Activated CD8-positive, alpha-beta T cell treated with anti-CD3 and anti-CD28 coated beads for 36 hours (primary cell): ENCODE measurements at regions not wholly inside any gene's neighbourhood (a gene's known extent, or its start where the extent isn't known, plus 50 kb on each side); places are given as distances from the start of the nearest gene placed in this dataset.
"Not testable (repeated sequence)": the region's sequence is repeated elsewhere in the genome, so short reads cannot be mapped to it uniquely, and the experiment has no call there.

ENCODE experiments used
- ATAC-seq: fragments of 200-7000 bp; cut with Tn5 transposase; one replicate; pipeline ENCODE4 v1.10.0; 2021; ENCODE audit warnings: mild to moderate bottlenecking, moderate library complexity
- CTCF ChIA-PET: fragments of 350-600 bp; sonication (Branson Sonifier 250); formaldehyde crosslinking; loops from one replicate; lab custom pipeline; 2021; ENCODE audit warnings: antibody characterized with exemption; lab: Charles Lee
- POLR2A ChIA-PET: fragments of 350-600 bp; sonication (Branson Sonifier 250); formaldehyde crosslinking; loops from one replicate; lab custom pipeline; 2021; ENCODE audit warnings: antibody characterized with exemption; lab: Charles Lee
- DNase-seq: peaks from one replicate; pipeline ENCODE4 v3.0.0-alpha.2; 2020
- H3K27ac Mint-ChIP-seq: one replicate; pipeline ENCODE4 v1.8.0; 2021; ENCODE audit warnings: mild to moderate bottlenecking, mixed read lengths
- H3K27me3 Mint-ChIP-seq: one replicate; pipeline ENCODE4 v1.8.0; 2021; ENCODE audit warnings: mixed read lengths
- H3K36me3 Mint-ChIP-seq: one replicate; pipeline ENCODE4 v1.8.0; 2021; ENCODE audit warnings: low read depth, mixed read lengths
- H3K4me1 Mint-ChIP-seq: one replicate; pipeline ENCODE4 v1.8.0; 2021; ENCODE audit warnings: low read depth, mixed read lengths
- H3K4me3 Mint-ChIP-seq: one replicate; pipeline ENCODE4 v1.8.0; 2021; ENCODE audit warnings: mild to moderate bottlenecking, moderate library complexity, mixed read lengths
- H3K9me3 Mint-ChIP-seq: one replicate; pipeline ENCODE4 v1.8.0; 2021; ENCODE audit warnings: mixed read lengths
- intact Hi-C: fragments of 100-400 bp; cut with micrococcal nuclease; formaldehyde crosslinking; loops from one replicate; pipeline ENCODE4 v1.10.0; 2022
- TF ChIP-seq, protein P1 (sequence below): fragments of 200-600 bp; IDR thresholded peaks from one replicate; pipeline ENCODE4 v1.8.0; 2022; ENCODE audit warnings: antibody characterized with exemption, mild to moderate bottlenecking

DNA sequence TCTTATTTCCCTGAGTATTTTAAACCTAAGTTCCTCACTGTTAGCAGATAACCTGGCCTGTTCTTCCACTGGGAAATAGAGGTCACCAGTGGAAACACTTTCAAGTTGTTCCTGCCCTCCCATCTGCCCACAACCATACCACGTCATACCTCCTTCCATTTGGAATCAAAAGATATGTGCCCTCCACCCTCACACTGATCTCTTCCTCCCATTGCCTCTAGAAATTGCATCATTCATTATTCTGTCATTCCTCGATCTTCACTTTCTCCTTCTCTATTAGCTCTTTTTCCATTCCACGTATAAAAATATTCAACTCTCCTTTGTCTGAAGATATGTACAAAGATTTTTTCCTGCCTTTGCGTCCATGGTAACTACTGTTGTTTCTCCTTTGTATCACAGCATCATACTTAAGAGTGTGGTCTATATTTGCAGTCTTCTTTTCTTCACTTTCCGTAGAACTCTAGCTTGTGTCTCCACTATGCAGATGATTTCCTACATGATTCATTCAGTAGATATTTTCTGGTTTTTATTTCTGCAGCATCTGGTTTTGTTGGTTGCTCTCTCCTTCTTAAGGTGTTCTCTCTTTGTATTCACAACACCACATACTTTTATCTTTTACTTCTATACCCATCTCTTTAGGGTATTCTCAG is 312.3 kb downstream of the REEP3 start:
- DNase-seq (no peak), ATAC-seq (no peak)
- Mint-ChIP-seq H3K36me3 (no peaks in the 10 kb centered on the region), H3K9me3 (no peaks in the 10 kb centered on the region), H3K4me3 (no peak overlapping the region), H3K27ac (no peak overlapping the region), H3K4me1 (no peaks in the 10 kb centered on the region), H3K27me3 (peaks cover 10% of the 10 kb centered on the region)
- ChIA-PET POLR2A (no interaction called here), CTCF (no interaction called here)
- TF ChIP-seq, protein P1, sequence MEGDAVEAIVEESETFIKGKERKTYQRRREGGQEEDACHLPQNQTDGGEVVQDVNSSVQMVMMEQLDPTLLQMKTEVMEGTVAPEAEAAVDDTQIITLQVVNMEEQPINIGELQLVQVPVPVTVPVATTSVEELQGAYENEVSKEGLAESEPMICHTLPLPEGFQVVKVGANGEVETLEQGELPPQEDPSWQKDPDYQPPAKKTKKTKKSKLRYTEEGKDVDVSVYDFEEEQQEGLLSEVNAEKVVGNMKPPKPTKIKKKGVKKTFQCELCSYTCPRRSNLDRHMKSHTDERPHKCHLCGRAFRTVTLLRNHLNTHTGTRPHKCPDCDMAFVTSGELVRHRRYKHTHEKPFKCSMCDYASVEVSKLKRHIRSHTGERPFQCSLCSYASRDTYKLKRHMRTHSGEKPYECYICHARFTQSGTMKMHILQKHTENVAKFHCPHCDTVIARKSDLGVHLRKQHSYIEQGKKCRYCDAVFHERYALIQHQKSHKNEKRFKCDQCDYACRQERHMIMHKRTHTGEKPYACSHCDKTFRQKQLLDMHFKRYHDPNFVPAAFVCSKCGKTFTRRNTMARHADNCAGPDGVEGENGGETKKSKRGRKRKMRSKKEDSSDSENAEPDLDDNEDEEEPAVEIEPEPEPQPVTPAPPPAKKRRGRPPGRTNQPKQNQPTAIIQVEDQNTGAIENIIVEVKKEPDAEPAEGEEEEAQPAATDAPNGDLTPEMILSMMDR, result no peak
- intact Hi-C loops, result no loop called here

DNA sequence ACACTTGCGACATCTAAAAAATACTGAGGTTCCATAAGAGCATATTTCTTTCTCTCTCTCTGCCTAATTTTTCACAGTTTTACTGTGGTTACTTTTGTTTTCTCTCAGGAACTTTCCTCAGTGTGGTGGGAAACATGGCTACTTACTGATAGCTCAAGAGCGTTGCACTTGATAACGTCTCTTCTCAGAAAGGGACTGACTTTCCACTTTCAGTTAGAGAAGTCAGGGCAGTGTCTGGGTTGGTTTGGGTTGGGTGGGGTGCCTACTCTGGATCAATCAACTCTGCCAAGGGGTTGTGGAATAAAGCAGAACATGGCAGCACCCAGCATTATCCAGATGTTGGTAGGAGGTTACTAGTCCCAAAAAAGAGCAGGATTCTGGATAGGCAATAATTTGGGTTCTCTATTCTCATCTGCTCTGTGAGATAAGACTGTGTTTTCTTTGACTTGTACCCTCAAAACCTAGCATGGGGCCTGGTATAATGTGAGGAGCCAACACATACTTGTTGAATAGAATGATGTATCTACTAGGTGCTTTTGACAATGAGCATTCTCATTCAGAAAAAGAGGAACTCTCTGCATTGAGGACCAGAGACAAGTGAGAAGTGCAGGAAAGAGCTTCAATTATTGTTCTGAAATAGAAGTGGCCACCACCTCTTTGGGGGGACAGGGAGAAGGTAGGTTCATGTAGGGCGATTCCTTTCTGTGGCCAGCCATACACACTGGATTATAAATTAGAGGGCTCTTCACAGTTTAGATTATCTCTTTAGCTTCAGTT is 315.7 kb downstream of the REEP3 start:
- Mint-ChIP-seq H3K27me3 (peaks cover 10% of the 10 kb centered on the region), H3K9me3 (no peaks in the 10 kb centered on the region), H3K4me1 (no peaks in the 10 kb centered on the region), H3K36me3 (no peaks in the 10 kb centered on the region), H3K27ac (no peak overlapping the region), H3K4me3 (no peak overlapping the region)
- intact Hi-C loops, result no loop called here
- ChIA-PET CTCF (no interaction called here), POLR2A (no interaction called here)
- TF ChIP-seq, protein P1, result no peak
- DNase-seq (no peak), ATAC-seq (no peak)

DNA sequence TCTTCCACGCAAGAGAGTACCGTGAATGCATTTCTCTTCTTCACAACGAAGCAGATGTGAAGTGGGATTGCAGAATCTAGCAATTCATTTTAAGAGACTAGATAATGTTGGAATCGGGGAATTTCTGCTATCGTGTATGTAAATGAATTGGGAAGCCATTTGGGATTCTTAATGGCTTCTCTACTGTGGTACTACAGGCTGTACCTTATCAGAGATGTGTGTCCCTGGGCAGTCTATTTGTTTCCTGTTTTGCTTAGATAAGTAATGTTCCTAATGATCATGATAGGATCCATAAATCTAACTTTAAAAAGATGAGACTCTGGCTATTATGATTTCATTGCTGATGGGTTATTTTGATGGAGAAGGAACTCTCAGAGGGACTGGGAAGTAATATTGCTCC is 320.6 kb downstream of the REEP3 start:
- Mint-ChIP-seq H3K9me3 (no peaks in the 10 kb centered on the region), H3K36me3 (no peaks in the 10 kb centered on the region), H3K27me3 (peaks cover 10% of the 10 kb centered on the region), H3K4me3 (no peak overlapping the region), H3K4me1 (no peaks in the 10 kb centered on the region), H3K27ac (no peak overlapping the region)
- DNase-seq (no peak), ATAC-seq (no peak)
- TF ChIP-seq, protein P1, result no peak
- intact Hi-C loops, result no loop called here
- CTCF ChIA-PET, result no interaction called here
- POLR2A ChIA-PET, result no interaction called here

DNA sequence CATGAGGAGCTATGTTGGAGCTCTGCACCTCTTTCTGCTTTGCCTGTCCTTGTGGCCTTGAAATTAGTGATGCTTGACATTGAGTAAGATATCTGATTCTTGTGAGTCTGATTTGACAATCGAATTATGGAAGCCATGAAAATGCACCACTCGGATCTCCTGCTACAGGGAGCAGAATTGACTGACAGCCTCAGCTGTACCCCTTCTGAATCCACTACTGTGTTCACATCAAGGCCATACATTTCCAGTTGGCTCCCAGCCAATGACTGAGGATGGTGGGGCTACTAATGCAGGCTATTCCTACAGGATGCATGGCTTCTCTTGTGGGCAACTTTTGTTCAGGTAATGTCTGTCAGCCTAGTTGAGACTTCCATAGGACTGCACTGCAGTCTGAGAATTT is 321.9 kb downstream of the REEP3 start:
- Mint-ChIP-seq H3K27me3 (peaks cover 9% of the 10 kb centered on the region), H3K4me3 (no peak overlapping the region), H3K9me3 (no peaks in the 10 kb centered on the region), H3K4me1 (no peaks in the 10 kb centered on the region), H3K36me3 (no peaks in the 10 kb centered on the region), H3K27ac (no peak overlapping the region)
- ChIA-PET POLR2A (no interaction called here), CTCF (interaction anchor here (2.5 kb wide), 1 partner anchor 23 kb away, joined by 8 read pairs; no protein-coding TSS in a partner anchor)
- DNase-seq, result no peak
- intact Hi-C loops, result no loop called here
- TF ChIP-seq, protein P1, result no peak
- no peak for ATAC-seq

DNA sequence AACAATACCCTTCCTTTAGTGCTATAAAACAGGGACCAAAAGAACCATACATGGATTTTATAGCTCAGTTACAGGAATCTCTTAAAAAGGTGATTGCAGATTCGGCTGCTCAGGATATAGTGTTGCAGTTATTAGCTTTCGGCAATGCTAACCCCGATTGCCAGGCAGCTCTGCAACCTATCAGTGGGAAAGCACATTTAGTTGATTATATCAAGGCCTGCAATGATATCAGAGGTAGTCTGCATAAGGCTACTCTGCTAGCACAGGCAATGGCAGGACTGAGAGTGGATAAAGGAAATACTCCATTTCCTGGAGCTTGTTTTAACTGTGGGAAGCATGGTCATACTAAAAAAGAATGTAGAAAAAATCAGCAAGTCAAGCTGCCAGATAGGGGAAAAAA is 327.7 kb downstream of the REEP3 start:
- CTCF ChIA-PET, result interaction anchor here (4.0 kb wide), 1 partner anchor 18 kb away, joined by 22 read pairs; no protein-coding TSS in a partner anchor
- H3K9me3 Mint-ChIP-seq, intact Hi-C loops, H3K27ac Mint-ChIP-seq, H3K4me3 Mint-ChIP-seq, H3K27me3 Mint-ChIP-seq, H3K36me3 Mint-ChIP-seq, H3K4me1 Mint-ChIP-seq, DNase-seq, ATAC-seq, POLR2A ChIA-PET: not testable (repeated sequence)
